Ovary (tissue), 3 donors: ENCODE measurements at regions not wholly inside any gene's neighbourhood (a gene's known extent, or its start where the extent isn't known, plus 50 kb on each side); places are given as distances from the start of the nearest gene placed in this dataset.

Source experiments
- CTCF ChIP-seq, 3 donors: fragments of 450-650 bp in 2 of 3; fragments of 200-600 bp in 1 of 3; IDR thresholded peaks; one replicate each; pipeline versions ENCODE4 v1.5.1 to v1.8.0; 2016 to 2022; ENCODE audit warnings: antibody characterized with exemption in 3 of 3, mild to moderate bottlenecking in 1 of 3
- EP300 ChIP-seq: sonication (generic); formaldehyde crosslinking; IDR thresholded peaks from one replicate; pipeline ENCODE4 v1.6.1; 2017; ENCODE audit warnings: antibody characterized with exemption
- donor health status: DM: no; HTN: no; CAD: no.

DNA sequence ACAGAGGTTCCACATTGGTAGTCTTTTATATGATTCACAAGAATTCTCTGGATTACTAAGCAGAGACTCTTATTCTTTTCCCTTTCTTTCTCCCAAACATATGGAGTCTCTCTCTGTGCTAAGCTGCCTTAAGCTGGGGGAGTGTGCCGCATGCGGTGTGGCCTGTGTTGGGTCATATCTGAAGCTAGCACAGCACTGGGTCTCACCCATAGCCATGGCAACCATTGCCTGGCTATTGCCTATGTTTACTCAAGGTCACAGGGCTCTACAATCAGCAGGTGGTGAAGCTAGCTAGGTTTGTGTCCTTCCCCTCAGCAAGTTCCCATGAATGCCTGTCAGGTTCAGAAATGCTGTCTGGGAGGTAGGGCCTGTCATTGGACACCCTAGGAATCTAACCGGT, 73.6 kb upstream of the ZRANB2 start:
- TF ChIP-seq CTCF (IDR thresholded peaks at IDR 0.05) = no peak
- no peak for TF ChIP-seq EP300
